Osteocyte (in vitro differentiated cells): ENCODE measurements at regions not wholly inside any gene's neighbourhood (a gene's known extent, or its start where the extent isn't known, plus 50 kb on each side); places are given as distances from the start of the nearest gene placed in this dataset.
"Not testable (repeated sequence)": the region's sequence is repeated elsewhere in the genome, so short reads cannot be mapped to it uniquely, and the experiment has no call there.

ENCODE experiments used
- DNase-seq: peaks from one replicate; pipeline ENCODE4 v3.0.0; 2021; ENCODE audit warnings: mixed read lengths; ENCODE audit not compliant: unreplicated experiment; ENCODE audit errors: extremely low spot score
- H3K27ac Mint-ChIP-seq: one replicate; pipeline ENCODE4 v1.8.0; 2021; ENCODE audit warnings: mild to moderate bottlenecking, mixed read lengths; ENCODE audit not compliant: unreplicated experiment
- H3K27me3 Mint-ChIP-seq: one replicate; pipeline ENCODE4 v1.8.0; 2021; ENCODE audit warnings: mixed read lengths; ENCODE audit not compliant: unreplicated experiment
- H3K36me3 Mint-ChIP-seq: one replicate; pipeline ENCODE4 v1.8.0; 2021; ENCODE audit warnings: mixed read lengths; ENCODE audit not compliant: unreplicated experiment
- H3K4me1 Mint-ChIP-seq: one replicate; pipeline ENCODE4 v1.8.0; 2021; ENCODE audit warnings: mixed read lengths; ENCODE audit not compliant: unreplicated experiment
- H3K4me3 Mint-ChIP-seq: one replicate; pipeline ENCODE4 v1.8.0; 2021; ENCODE audit warnings: mild to moderate bottlenecking, moderate library complexity, mixed read lengths; ENCODE audit not compliant: unreplicated experiment
- H3K9me3 Mint-ChIP-seq: one replicate; pipeline ENCODE4 v1.8.0; 2021; ENCODE audit warnings: mixed read lengths; ENCODE audit not compliant: unreplicated experiment
- TF ChIP-seq, protein P1 (sequence below): fragments of 200-600 bp; sonication (generic); IDR thresholded peaks from 2 replicates; pipeline ENCODE4 v1.5.0; 2021; ENCODE audit warnings: antibody characterized with exemption, mild to moderate bottlenecking, moderate library complexity

DNA sequence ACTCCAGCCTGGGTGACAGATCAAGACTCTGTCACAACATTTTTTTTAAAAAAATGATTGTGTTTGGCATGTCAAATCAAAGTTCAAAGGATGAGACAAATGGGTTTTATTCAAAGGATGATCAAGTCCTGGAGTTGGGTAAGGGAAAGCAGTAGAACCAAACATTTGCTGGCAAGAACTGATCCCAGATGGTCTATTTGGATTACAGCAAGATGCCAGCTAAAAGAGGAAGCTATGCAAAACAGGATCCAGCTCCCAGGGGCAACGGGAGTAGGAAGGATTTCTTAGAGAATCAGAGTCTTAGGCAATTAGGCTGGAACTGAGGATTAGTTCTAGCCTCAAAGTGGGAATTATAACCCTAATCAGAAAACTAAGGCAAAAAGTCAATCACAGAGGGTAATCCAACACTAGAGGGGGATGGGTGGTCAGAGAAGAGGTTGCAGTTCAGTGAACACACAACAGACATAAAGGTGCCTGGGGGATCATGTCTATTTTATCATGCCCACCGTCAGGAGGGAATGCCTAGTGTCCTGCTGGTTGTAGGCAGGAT, 133.0 kb upstream of the PLS3 start:
- Mint-ChIP-seq H3K36me3 (no peaks in the 10 kb centered on the region), H3K27ac (no peak overlapping the region), H3K4me1 (no peaks in the 10 kb centered on the region), H3K27me3 (no peaks in the 10 kb centered on the region), H3K9me3 (peaks cover 5% of the 10 kb centered on the region), H3K4me3 (no peak overlapping the region)
- no peak for DNase-seq
- TF ChIP-seq, protein P1, sequence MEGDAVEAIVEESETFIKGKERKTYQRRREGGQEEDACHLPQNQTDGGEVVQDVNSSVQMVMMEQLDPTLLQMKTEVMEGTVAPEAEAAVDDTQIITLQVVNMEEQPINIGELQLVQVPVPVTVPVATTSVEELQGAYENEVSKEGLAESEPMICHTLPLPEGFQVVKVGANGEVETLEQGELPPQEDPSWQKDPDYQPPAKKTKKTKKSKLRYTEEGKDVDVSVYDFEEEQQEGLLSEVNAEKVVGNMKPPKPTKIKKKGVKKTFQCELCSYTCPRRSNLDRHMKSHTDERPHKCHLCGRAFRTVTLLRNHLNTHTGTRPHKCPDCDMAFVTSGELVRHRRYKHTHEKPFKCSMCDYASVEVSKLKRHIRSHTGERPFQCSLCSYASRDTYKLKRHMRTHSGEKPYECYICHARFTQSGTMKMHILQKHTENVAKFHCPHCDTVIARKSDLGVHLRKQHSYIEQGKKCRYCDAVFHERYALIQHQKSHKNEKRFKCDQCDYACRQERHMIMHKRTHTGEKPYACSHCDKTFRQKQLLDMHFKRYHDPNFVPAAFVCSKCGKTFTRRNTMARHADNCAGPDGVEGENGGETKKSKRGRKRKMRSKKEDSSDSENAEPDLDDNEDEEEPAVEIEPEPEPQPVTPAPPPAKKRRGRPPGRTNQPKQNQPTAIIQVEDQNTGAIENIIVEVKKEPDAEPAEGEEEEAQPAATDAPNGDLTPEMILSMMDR = no peak

DNA sequence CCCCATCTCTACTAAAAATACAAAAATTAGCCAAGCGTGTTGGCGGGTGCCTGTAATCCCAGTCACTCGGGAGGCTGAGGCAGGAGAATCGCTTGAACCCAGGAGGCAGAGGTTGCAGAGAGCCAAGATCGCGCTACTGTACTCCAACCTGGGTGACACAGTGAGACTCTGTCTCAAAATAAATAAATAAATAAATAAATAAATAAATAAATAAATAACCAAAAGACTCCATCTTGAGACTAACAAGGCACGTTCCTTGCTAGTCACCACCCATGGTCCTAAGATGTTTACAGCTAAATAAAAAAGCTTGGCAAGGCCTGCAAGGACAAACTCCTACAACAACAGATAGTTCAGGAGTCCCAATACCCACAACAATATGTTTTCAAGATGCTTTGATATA, 126.1 kb upstream of the PLS3 start:
- not testable (repeated sequence) for H3K9me3 Mint-ChIP-seq, H3K27ac Mint-ChIP-seq, H3K36me3 Mint-ChIP-seq, H3K27me3 Mint-ChIP-seq, DNase-seq, H3K4me3 Mint-ChIP-seq
- H3K4me1 Mint-ChIP-seq = peaks cover 15% of the 10 kb centered on the region

DNA sequence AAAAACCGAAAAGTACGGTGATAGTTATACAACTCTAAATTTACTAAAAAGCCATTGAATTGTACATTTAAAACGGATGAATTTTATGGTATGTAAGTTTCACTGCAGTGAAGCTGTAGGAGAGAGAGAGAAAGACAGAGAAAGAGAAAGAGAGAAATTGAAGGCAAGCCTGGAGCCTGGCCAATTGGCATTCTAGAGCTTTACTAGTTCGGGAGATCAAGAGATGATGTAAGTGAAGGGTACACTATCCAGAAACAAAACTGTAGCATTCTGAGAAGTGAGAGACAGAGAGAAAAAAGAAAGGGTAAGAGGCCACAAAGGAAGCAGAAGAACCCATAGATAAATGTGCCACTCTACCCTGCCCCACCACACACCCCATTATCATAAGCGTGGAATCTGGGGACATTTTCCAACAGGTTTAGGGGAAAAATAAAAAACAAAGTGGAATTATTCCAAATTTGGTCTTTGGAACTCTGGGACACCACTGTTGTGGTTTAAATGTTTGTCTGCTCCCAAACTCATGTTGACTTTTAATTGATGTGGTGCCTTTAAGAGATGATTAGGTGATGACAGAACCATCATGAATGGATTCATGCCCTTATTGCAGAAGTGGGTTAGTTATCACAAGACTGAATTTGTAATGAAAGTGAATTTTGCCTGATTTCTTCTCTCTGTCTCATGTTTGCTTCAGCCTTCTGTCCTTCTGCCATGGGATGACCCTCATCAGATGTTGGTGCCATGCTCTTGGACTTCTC, 123.0 kb upstream of the PLS3 start:
- H3K4me1 Mint-ChIP-seq = peaks cover 19% of the 10 kb centered on the region
- no peaks in the 10 kb centered on the region for H3K27me3 Mint-ChIP-seq
- H3K36me3 Mint-ChIP-seq = no peaks in the 10 kb centered on the region
- DNase-seq = no peak
- TF ChIP-seq, protein P1 = no peak
- peaks cover 4% of the 10 kb centered on the region for H3K9me3 Mint-ChIP-seq
- H3K27ac Mint-ChIP-seq = peak overlapping the region; percentile 9
- H3K4me3 Mint-ChIP-seq = no peak overlapping the region

DNA sequence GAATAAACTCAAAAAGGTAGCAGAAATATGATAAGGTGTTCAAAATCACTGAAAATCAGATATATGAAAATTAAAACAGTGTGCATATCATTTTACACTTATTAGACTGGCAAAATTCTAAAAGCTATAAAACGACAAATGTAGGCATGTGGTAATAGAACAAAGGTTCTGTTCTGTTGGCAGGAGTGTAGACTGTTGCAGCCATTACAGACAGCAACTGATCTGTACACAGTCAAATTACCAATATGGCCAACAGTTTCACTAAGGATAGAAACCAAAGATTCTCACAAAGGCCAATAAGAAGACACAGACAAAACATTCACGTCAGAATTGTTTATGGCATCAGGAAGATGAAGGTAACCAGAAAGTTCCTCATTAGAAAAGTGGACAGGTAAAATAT, 112.8 kb upstream of the PLS3 start:
- TF ChIP-seq, protein P1 = no peak
- H3K4me3 Mint-ChIP-seq = no peak overlapping the region
- no peaks in the 10 kb centered on the region for H3K36me3 Mint-ChIP-seq
- H3K4me1 Mint-ChIP-seq = peaks cover 35% of the 10 kb centered on the region
- H3K27ac Mint-ChIP-seq = no peak overlapping the region
- no peaks in the 10 kb centered on the region for H3K9me3 Mint-ChIP-seq
- no peaks in the 10 kb centered on the region for H3K27me3 Mint-ChIP-seq
- DNase-seq = no peak

DNA sequence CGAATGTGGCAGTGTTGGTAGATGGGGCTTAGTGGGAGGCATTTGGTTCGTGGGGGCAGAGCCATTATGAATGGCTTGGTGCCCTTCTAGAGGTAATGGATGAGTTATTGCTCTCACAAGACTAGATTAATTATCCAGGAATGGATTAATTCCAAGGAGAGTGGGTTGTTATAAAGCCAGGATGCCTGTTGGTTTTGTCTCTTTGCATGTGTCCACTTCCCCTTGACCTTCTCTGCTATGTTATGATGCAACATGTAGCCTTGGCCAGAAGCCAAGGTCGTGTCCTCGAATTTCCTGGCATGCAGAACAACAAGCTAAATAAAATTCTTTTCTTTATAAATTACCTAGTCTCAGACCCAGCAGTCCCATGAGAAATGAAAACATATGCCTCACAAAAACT, 111.2 kb upstream of the PLS3 start:
- H3K4me3 Mint-ChIP-seq = no peak overlapping the region

More for the DNA sequence above, 111.2 kb upstream of the PLS3 start:
- H3K27me3 Mint-ChIP-seq = no peaks in the 10 kb centered on the region
- peaks cover 35% of the 10 kb centered on the region for H3K4me1 Mint-ChIP-seq
- TF ChIP-seq, protein P1 = no peak
- H3K9me3 Mint-ChIP-seq = no peaks in the 10 kb centered on the region
- no peaks in the 10 kb centered on the region for H3K36me3 Mint-ChIP-seq
- peak overlapping the region; percentile 40 for H3K27ac Mint-ChIP-seq
- DNase-seq = no peak
